H9 (cell line): ENCODE measurements at regions not wholly inside any gene's neighbourhood (a gene's known extent, or its start where the extent isn't known, plus 50 kb on each side); places are given as distances from the start of the nearest gene placed in this dataset.

Source experiments
- DNase-seq: peaks from one replicate; pipeline ENCODE4 v3.0.0-alpha.2; 2017
- H2AFZ ChIP-seq: one replicate; pipeline ENCODE4 v1.6.1; 2013; ENCODE audit warnings: mild to moderate bottlenecking, low read length, control low read depth, moderate library complexity
- H2AK5ac ChIP-seq: 2 replicates; pipeline ENCODE4 v1.6.1; 2013; ENCODE audit warnings: low read length, control low read depth, mixed read lengths; ENCODE audit not compliant: insufficient read length
- H2BK120ac ChIP-seq: one replicate; pipeline ENCODE4 v1.6.1; 2013; ENCODE audit warnings: low read depth, mild to moderate bottlenecking, low read length, control low read depth, inconsistent platforms; ENCODE audit not compliant: poor library complexity, severe bottlenecking
- H2BK12ac ChIP-seq: 2 replicates; pipeline ENCODE4 v1.6.1; 2013; ENCODE audit warnings: low read length, control low read depth, mixed read lengths, low read depth; ENCODE audit not compliant: insufficient read length
- H2BK15ac ChIP-seq: 2 replicates; pipeline ENCODE4 v1.6.1; 2013; ENCODE audit warnings: low read depth, low read length, control low read depth
- H2BK20ac ChIP-seq: one replicate; pipeline ENCODE4 v1.6.1; 2013; ENCODE audit warnings: low read depth, mild to moderate bottlenecking, low read length, control low read depth, inconsistent platforms; ENCODE audit not compliant: poor library complexity, severe bottlenecking
- H2BK5ac ChIP-seq: 2 replicates; pipeline ENCODE4 v1.6.1; 2013; ENCODE audit warnings: low read length, control low read depth, mixed read lengths; ENCODE audit not compliant: insufficient read length
- H3K14ac ChIP-seq: 2 replicates; pipeline ENCODE4 v1.6.1; 2013; ENCODE audit warnings: low read length, control low read depth; ENCODE audit not compliant: insufficient read depth
- H3K18ac ChIP-seq: 2 replicates; pipeline ENCODE4 v1.6.1; 2013; ENCODE audit warnings: low read depth, mild to moderate bottlenecking, mixed read lengths, low read length, control low read depth; ENCODE audit not compliant: insufficient read length
- H3K23ac ChIP-seq: 2 replicates; pipeline ENCODE4 v1.6.1; 2013; ENCODE audit warnings: low read length, control low read depth, mixed read lengths, low read depth; ENCODE audit not compliant: insufficient read length
- H3K23me2 ChIP-seq: 2 replicates; pipeline ENCODE4 v1.6.1; 2013; ENCODE audit warnings: low read depth, mild to moderate bottlenecking, mixed read lengths, low read length, control low read depth; ENCODE audit not compliant: insufficient read length, poor library complexity, severe bottlenecking
- H3K27ac ChIP-seq: 2 replicates; pipeline ENCODE4 v1.5.1; 2013; ENCODE audit warnings: low read length, control low read depth, mixed read lengths, low read depth; ENCODE audit not compliant: insufficient read length
- H3K27me3 ChIP-seq: 2 replicates; pipeline ENCODE4 v1.6.1; 2013; ENCODE audit warnings: low read length, control low read depth, inconsistent platforms; ENCODE audit not compliant: insufficient read depth
- H3K4ac ChIP-seq: 2 replicates; pipeline ENCODE4 v1.6.1; 2013; ENCODE audit warnings: low read depth, mild to moderate bottlenecking, control low read depth, inconsistent platforms, low read length, moderate library complexity
- H3K4me1 ChIP-seq: 2 replicates; pipeline ENCODE4 v1.6.1; 2013; ENCODE audit warnings: low read length, control low read depth, inconsistent platforms; ENCODE audit not compliant: insufficient read depth
- H3K4me2 ChIP-seq: 2 replicates; pipeline ENCODE4 v1.6.1; 2013; ENCODE audit warnings: low read length, control low read depth, mixed read lengths; ENCODE audit not compliant: insufficient read length, insufficient read depth
- H3K56ac ChIP-seq: 2 replicates; pipeline ENCODE4 v1.6.1; 2013; ENCODE audit warnings: low read depth, mild to moderate bottlenecking, mixed read lengths, low read length, control low read depth; ENCODE audit not compliant: insufficient read length
- H3K79me1 ChIP-seq: 2 replicates; pipeline ENCODE4 v1.6.1; 2013; ENCODE audit warnings: low read depth, mild to moderate bottlenecking, moderate library complexity, low read length, control low read depth, inconsistent platforms; ENCODE audit not compliant: insufficient read depth, poor library complexity, severe bottlenecking
- H3K79me2 ChIP-seq: 2 replicates; pipeline ENCODE4 v1.6.1; 2013; ENCODE audit warnings: low read length, control low read depth, inconsistent platforms; ENCODE audit not compliant: insufficient read depth
- H3K9ac ChIP-seq: 2 replicates; pipeline ENCODE4 v1.6.1; 2013; ENCODE audit warnings: low read length, control low read depth, mixed read lengths; ENCODE audit not compliant: insufficient read length; ENCODE audit errors: extremely low read depth
- H3K9me3 ChIP-seq: one replicate; pipeline ENCODE4 v1.6.1; 2013; ENCODE audit warnings: low read depth, low read length, inconsistent platforms; ENCODE audit not compliant: control insufficient read depth
- H3T11ph ChIP-seq: one replicate; pipeline ENCODE4 v1.6.1; 2013; ENCODE audit warnings: mild to moderate bottlenecking, low read length, control low read depth, inconsistent platforms
- H4K20me1 ChIP-seq: one replicate; pipeline ENCODE4 v1.6.1; 2013; ENCODE audit not compliant: control insufficient read depth, insufficient read length, insufficient read depth
- H4K5ac ChIP-seq: 2 replicates; pipeline ENCODE4 v1.6.1; 2013; ENCODE audit warnings: low read depth, mild to moderate bottlenecking, mixed read lengths, low read length, control low read depth; ENCODE audit not compliant: insufficient read length
- H4K8ac ChIP-seq: replicated peaks from 2 replicates; pipeline ENCODE4 v1.6.1; 2013; ENCODE audit warnings: low read length, control low read depth, mixed read lengths, low read depth; ENCODE audit not compliant: insufficient read length
- H4K91ac ChIP-seq: 2 replicates; pipeline ENCODE4 v1.6.1; 2013; ENCODE audit warnings: low read depth, mild to moderate bottlenecking, moderate library complexity, mixed read lengths, low read length, control low read depth; ENCODE audit not compliant: insufficient read length
- H3K27ac Mint-ChIP-seq, 3 experiments: 2 replicates in 2 of 3; 3 replicates in 1 of 3; pipeline ENCODE4 v1.8.0; 2020 to 2021; ENCODE audit warnings: mixed read lengths in 3 of 3, mild to moderate bottlenecking in 1 of 3, moderate library complexity in 1 of 3
- H3K27me3 Mint-ChIP-seq: 2 replicates; pipeline ENCODE4 v1.8.0; 2021; ENCODE audit warnings: low read depth, mild to moderate bottlenecking, moderate library complexity, mixed read lengths
- H3K36me3 Mint-ChIP-seq, 3 experiments: 2 replicates in 2 of 3; 3 replicates in 1 of 3; pipeline ENCODE4 v1.8.0; 2020 to 2021; ENCODE audit warnings: low read depth in 3 of 3, mixed read lengths in 3 of 3; ENCODE audit not compliant: insufficient read depth in 1 of 3
- H3K4me1 Mint-ChIP-seq, 2 experiments: 2 replicates each; pipeline ENCODE4 v1.8.0; 2020; ENCODE audit warnings: mixed read lengths in 2 of 2
- H3K4me3 Mint-ChIP-seq, 2 experiments: 2 replicates in 1 of 2; 3 replicates in 1 of 2; pipeline ENCODE4 v1.8.0; 2020 to 2021; ENCODE audit warnings: mild to moderate bottlenecking in 2 of 2, mixed read lengths in 2 of 2, moderate library complexity in 1 of 2
- H3K9me3 Mint-ChIP-seq, 2 experiments: 2 replicates in 1 of 2; 3 replicates in 1 of 2; pipeline ENCODE4 v1.8.0; 2020; ENCODE audit warnings: mild to moderate bottlenecking in 2 of 2, mixed read lengths in 2 of 2, moderate library complexity in 1 of 2
- CTCF ChIP-seq: fragments of 200-600 bp; sonication (generic); conservative IDR thresholded peaks from 3 replicates; pipeline ENCODE4 v1.8.0; 2021; ENCODE audit warnings: antibody characterized with exemption, mild to moderate bottlenecking
- WGBS: extraction: QIAGEN DNeasy Blood & Tissue Kit; methylation state at CpG from one replicate; pipeline ENCODE4 v1.1.7; 2013; ENCODE audit warnings: missing lambda C conversion rate, low lambda C conversion rate, mixed read lengths; ENCODE audit not compliant: insufficient read length; ENCODE audit errors: extremely low coverage; 5-methylcytosine and 5-hydroxymethylcytosine counted together

- H4K5ac ChIP-seq, result no peak overlapping the region
- H3K27me3 Mint-ChIP-seq, result no peaks in the 10 kb centered on the region
Observed at GRCh38 chr4:66300336-66300934, 630.1 kb upstream of the EPHA5 start.

More at GRCh38 chr4:66300336-66300934, 630.1 kb upstream of the EPHA5 start:
- no peak overlapping the region for H3K14ac ChIP-seq
- H3K79me2 ChIP-seq, result no peaks in the 10 kb centered on the region
- no peak overlapping the region for H3K4ac ChIP-seq
- DNase-seq, result no peak
- WGBS, result 100% methylated on average over 1 of the region's 2 CpGs
- Mint-ChIP-seq H3K4me1 (no peaks in the 10 kb centered on the region), H3K27ac (no peak overlapping the region), H3K4me3 (no peak overlapping the region), H3K9me3 (no peaks in the 10 kb centered on the region; a peak in 1 of 5 replicates), H3K36me3 (no peaks in the 10 kb centered on the region)
- no peak overlapping the region for H2BK12ac ChIP-seq
- no peak overlapping the region for H3K23ac ChIP-seq
- H2BK20ac ChIP-seq, result no peak overlapping the region
- no peak overlapping the region for H3K27ac ChIP-seq
- no peak overlapping the region for H4K8ac ChIP-seq
- H3K4me2 ChIP-seq, result no peak overlapping the region
- no peak overlapping the region for H2BK5ac ChIP-seq
- no peak overlapping the region for H2AFZ ChIP-seq
- no peak overlapping the region for H3K56ac ChIP-seq
- H3K79me1 ChIP-seq, result no peaks in the 10 kb centered on the region
- H3T11ph ChIP-seq, result no peak overlapping the region
- no peaks in the 10 kb centered on the region for H3K23me2 ChIP-seq
- H2BK120ac ChIP-seq, result no peak overlapping the region
- H4K20me1 ChIP-seq, result no peaks in the 10 kb centered on the region
- H4K91ac ChIP-seq, result no peak overlapping the region
- H2AK5ac ChIP-seq, result no peak overlapping the region
- H3K4me1 ChIP-seq, result no peaks in the 10 kb centered on the region
- no peak overlapping the region for H3K9ac ChIP-seq
- no peaks in the 10 kb centered on the region for H3K9me3 ChIP-seq
- H3K27me3 ChIP-seq, result no peaks in the 10 kb centered on the region
- H3K18ac ChIP-seq, result no peak overlapping the region
- no peak for TF ChIP-seq CTCF
- H2BK15ac ChIP-seq, result no peak overlapping the region
